ENCODE measurements at regions not wholly inside any gene's neighbourhood (a gene's known extent, or its start where the extent isn't known, plus 50 kb on each side); places are given as distances from the start of the nearest gene placed in this dataset.

- Histone ChIP-seq H3K9ac (ENCODE audit: low read length) (peak overlapping the region; percentile 62), H3K4me3 (ENCODE audit: insufficient read depth, low read depth, low read length) (no peak overlapping the region), H3K79me2 (ENCODE audit: insufficient read depth, low read length) (no peaks in the 10 kb centered on the region), H3K27ac (ENCODE audit: low read depth, low read length) (peak overlapping the region; percentile 87), H3K27me3 (ENCODE audit: insufficient read depth, low read length) (no peaks in the 10 kb centered on the region), H2AFZ (ENCODE audit: low read depth, low read length) (no peak overlapping the region), H4K20me1 (ENCODE audit: insufficient read depth, low read length) (no peaks in the 10 kb centered on the region), H3K4me1 (ENCODE audit: insufficient read depth, low read length) (peaks cover 40% of the 10 kb centered on the region), H3K9me3 (ENCODE audit: insufficient read depth, low read depth, low read length) (no peaks in the 10 kb centered on the region), H3K36me3 (ENCODE audit: insufficient read depth, low read length) (no peaks in the 10 kb centered on the region), H3K4me2 (ENCODE audit: low read length) (peak overlapping the region; percentile 49)
- H3K4me3 Mint-ChIP-seq (ENCODE audit: unreplicated experiment) = no peak overlapping the region
- DNase-seq (ENCODE audit: low read depth) = peak; percentile 88
- peaks cover 3% of the 10 kb centered on the region for H3K36me3 Mint-ChIP-seq (ENCODE audit: low read depth, unreplicated experiment)
- peaks cover 50% of the 10 kb centered on the region for H3K4me1 Mint-ChIP-seq (ENCODE audit: low read depth, unreplicated experiment)
- peak overlapping the region; percentile 93 for H3K27ac Mint-ChIP-seq (ENCODE audit: unreplicated experiment)
- no peak for TF ChIP-seq EZH2 (IDR thresholded peaks at IDR 0.05; ENCODE audit: insufficient read depth, low read length)
- TF ChIP-seq CTCF (IDR thresholded peaks at IDR 0.05; ENCODE audit: insufficient read depth, low read depth, low read length) = no peak
- peak; percentile 95 for FAIRE-seq
- no peaks in the 10 kb centered on the region for H3K9me3 Mint-ChIP-seq (ENCODE audit: unreplicated experiment)
- H3K27me3 Mint-ChIP-seq (ENCODE audit: low read depth, unreplicated experiment) = no peaks in the 10 kb centered on the region
Measured at GRCh38 chr15:38895326-38896255, 331.0 kb upstream of the RASGRP1 start.

- no peak for TF ChIP-seq CTCF (IDR thresholded peaks at IDR 0.05; ENCODE audit: insufficient read depth, low read depth, low read length)
- no peak for TF ChIP-seq EZH2 (IDR thresholded peaks at IDR 0.05; ENCODE audit: insufficient read depth, low read length)
- Histone ChIP-seq H4K20me1 (ENCODE audit: insufficient read depth, low read length) (no peaks in the 10 kb centered on the region), H2AFZ (ENCODE audit: low read depth, low read length) (no peak overlapping the region), H3K9ac (ENCODE audit: low read length) (no peak overlapping the region), H3K79me2 (ENCODE audit: insufficient read depth, low read length) (no peaks in the 10 kb centered on the region), H3K4me2 (ENCODE audit: low read length) (no peak overlapping the region), H3K27ac (ENCODE audit: low read depth, low read length) (peak overlapping the region; percentile 87), H3K9me3 (ENCODE audit: insufficient read depth, low read depth, low read length) (no peaks in the 10 kb centered on the region), H3K4me3 (ENCODE audit: insufficient read depth, low read depth, low read length) (no peak overlapping the region), H3K4me1 (ENCODE audit: insufficient read depth, low read length) (peaks cover 40% of the 10 kb centered on the region), H3K36me3 (ENCODE audit: insufficient read depth, low read length) (no peaks in the 10 kb centered on the region), H3K27me3 (ENCODE audit: insufficient read depth, low read length) (no peaks in the 10 kb centered on the region)
- Mint-ChIP-seq H3K36me3 (ENCODE audit: low read depth, unreplicated experiment) (peaks cover 3% of the 10 kb centered on the region), H3K27ac (ENCODE audit: unreplicated experiment) (peak overlapping the region; percentile 93), H3K27me3 (ENCODE audit: low read depth, unreplicated experiment) (no peaks in the 10 kb centered on the region), H3K4me1 (ENCODE audit: low read depth, unreplicated experiment) (peaks cover 50% of the 10 kb centered on the region), H3K4me3 (ENCODE audit: unreplicated experiment) (no peak overlapping the region), H3K9me3 (ENCODE audit: unreplicated experiment) (no peaks in the 10 kb centered on the region)
- DNase-seq (ENCODE audit: low read depth) (peak; percentile 46), FAIRE-seq (no peak)
Measured at GRCh38 chr15:38896647-38897046, 332.0 kb upstream of the RASGRP1 start.

GRCh38 chr15:38897551-38897950 lies 332.9 kb upstream of the RASGRP1 start:
- H3K27ac Mint-ChIP-seq (ENCODE audit: unreplicated experiment) = no peak overlapping the region
- TF ChIP-seq CTCF (IDR thresholded peaks at IDR 0.05; ENCODE audit: insufficient read depth, low read depth, low read length) = no peak
- H3K4me1 Mint-ChIP-seq (ENCODE audit: low read depth, unreplicated experiment) = peaks cover 49% of the 10 kb centered on the region
- H3K79me2 ChIP-seq (ENCODE audit: insufficient read depth, low read length) = no peaks in the 10 kb centered on the region
- DNase-seq (ENCODE audit: low read depth) (no peak), FAIRE-seq (no peak)
- H3K27ac ChIP-seq (ENCODE audit: low read depth, low read length) = no peak overlapping the region
- no peaks in the 10 kb centered on the region for H3K36me3 ChIP-seq (ENCODE audit: insufficient read depth, low read length)
- H3K27me3 ChIP-seq (ENCODE audit: insufficient read depth, low read length) = no peaks in the 10 kb centered on the region
- H4K20me1 ChIP-seq (ENCODE audit: insufficient read depth, low read length) = no peaks in the 10 kb centered on the region
- no peaks in the 10 kb centered on the region for H3K36me3 Mint-ChIP-seq (ENCODE audit: low read depth, unreplicated experiment)
- no peak overlapping the region for H3K9ac ChIP-seq (ENCODE audit: low read length)
- no peaks in the 10 kb centered on the region for H3K27me3 Mint-ChIP-seq (ENCODE audit: low read depth, unreplicated experiment)
- no peaks in the 10 kb centered on the region for H3K9me3 ChIP-seq (ENCODE audit: insufficient read depth, low read depth, low read length)
- no peaks in the 10 kb centered on the region for H3K9me3 Mint-ChIP-seq (ENCODE audit: unreplicated experiment)
- no peak overlapping the region for H2AFZ ChIP-seq (ENCODE audit: low read depth, low read length)
- peaks cover 40% of the 10 kb centered on the region for H3K4me1 ChIP-seq (ENCODE audit: insufficient read depth, low read length)
- no peak overlapping the region for H3K4me3 Mint-ChIP-seq (ENCODE audit: unreplicated experiment)
- no peak overlapping the region for H3K4me2 ChIP-seq (ENCODE audit: low read length)
- H3K4me3 ChIP-seq (ENCODE audit: insufficient read depth, low read depth, low read length) = no peak overlapping the region
